Ectodermal cell (in vitro differentiated cells): ENCODE measurements at regions not wholly inside any gene's neighbourhood (a gene's known extent, or its start where the extent isn't known, plus 50 kb on each side); places are given as distances from the start of the nearest gene placed in this dataset.

Experiments
- H3K27ac ChIP-seq: 2 replicates; pipeline ENCODE4 v1.7.0; 2013; ENCODE audit warnings: mild to moderate bottlenecking, low read depth, low read length; ENCODE audit not compliant: insufficient read depth, poor library complexity, severe bottlenecking
- H3K27me3 ChIP-seq: 2 replicates; pipeline ENCODE4 v1.7.0; 2013; ENCODE audit warnings: mild to moderate bottlenecking, low read length; ENCODE audit not compliant: insufficient read depth, control insufficient read depth, poor library complexity, severe bottlenecking
- H3K36me3 ChIP-seq: one replicate; pipeline ENCODE4 v1.7.0; 2013; ENCODE audit warnings: low read length; ENCODE audit not compliant: control insufficient read depth, insufficient read depth
- H3K4me1 ChIP-seq: one replicate; pipeline ENCODE4 v1.7.0; 2013; ENCODE audit warnings: low read length; ENCODE audit not compliant: control insufficient read depth, insufficient read depth
- H3K4me3 ChIP-seq: 2 replicates; pipeline ENCODE4 v1.7.0; 2013; ENCODE audit warnings: low read depth, low read length, control low read depth; ENCODE audit not compliant: insufficient read depth
- H3K9me3 ChIP-seq: 2 replicates; pipeline ENCODE4 v1.7.0; 2013; ENCODE audit warnings: mild to moderate bottlenecking, low read length, moderate library complexity; ENCODE audit not compliant: control insufficient read depth
- WGBS, 2 experiments: methylation state at CpG; one replicate each; pipeline ENCODE4 v1.1.7; 2013; ENCODE audit warnings: missing lambda C conversion rate in 2 of 2; 5-methylcytosine and 5-hydroxymethylcytosine counted together

GRCh38 chr6:94487371-94487770, 1068.0 kb upstream of the EPHA7 start:
- Histone ChIP-seq H3K27me3 (no peaks in the 10 kb centered on the region), H3K9me3 (no peaks in the 10 kb centered on the region), H3K36me3 (no peaks in the 10 kb centered on the region), H3K4me1 (no peaks in the 10 kb centered on the region), H3K4me3 (no peak overlapping the region), H3K27ac (no peak overlapping the region)

- Histone ChIP-seq H3K9me3 (no peaks in the 10 kb centered on the region), H3K36me3 (no peaks in the 10 kb centered on the region), H3K27ac (no peak overlapping the region), H3K27me3 (no peaks in the 10 kb centered on the region), H3K4me3 (no peak overlapping the region), H3K4me1 (no peaks in the 10 kb centered on the region)
- WGBS, 2 experiments, result 81 to 85% methylated on average over 3 of the region's 3 CpGs
These were observed 1059.0 kb upstream of the EPHA7 start for GRCh38 chr6:94478133-94479005.

- no peaks in the 10 kb centered on the region for H3K9me3 ChIP-seq
- no peaks in the 10 kb centered on the region for H3K4me1 ChIP-seq
- H3K36me3 ChIP-seq, result no peaks in the 10 kb centered on the region
- H3K27ac ChIP-seq, result no peak overlapping the region
- H3K27me3 ChIP-seq, result no peaks in the 10 kb centered on the region
- no peak overlapping the region for H3K4me3 ChIP-seq
These were observed 1049.5 kb upstream of the EPHA7 start for GRCh38 chr6:94468830-94469229.

- 47 to 68% methylated on average over 2 of the region's 3 CpGs for WGBS, 2 experiments
- no peak overlapping the region for H3K27ac ChIP-seq
- no peaks in the 10 kb centered on the region for H3K4me1 ChIP-seq
- H3K27me3 ChIP-seq, result no peaks in the 10 kb centered on the region
- H3K9me3 ChIP-seq, result no peaks in the 10 kb centered on the region
- H3K36me3 ChIP-seq, result no peaks in the 10 kb centered on the region
- no peak overlapping the region for H3K4me3 ChIP-seq
These were observed 1044.7 kb upstream of the EPHA7 start for GRCh38 chr6:94464018-94464510.

- Histone ChIP-seq H3K27me3 (no peaks in the 10 kb centered on the region), H3K36me3 (no peaks in the 10 kb centered on the region), H3K4me3 (no peak overlapping the region), H3K27ac (no peak overlapping the region), H3K9me3 (no peaks in the 10 kb centered on the region), H3K4me1 (no peaks in the 10 kb centered on the region)
- 83 to 86% methylated on average over 1 of the region's 1 CpG for WGBS, 2 experiments
These were observed 1043.9 kb upstream of the EPHA7 start for GRCh38 chr6:94463306-94463705.

- no peak overlapping the region for H3K27ac ChIP-seq
- no peak overlapping the region for H3K4me3 ChIP-seq
- H3K4me1 ChIP-seq, result no peaks in the 10 kb centered on the region
- no peaks in the 10 kb centered on the region for H3K27me3 ChIP-seq
- H3K36me3 ChIP-seq, result no peaks in the 10 kb centered on the region
- no peaks in the 10 kb centered on the region for H3K9me3 ChIP-seq
These were observed 1042.9 kb upstream of the EPHA7 start for GRCh38 chr6:94462231-94462630.

- Histone ChIP-seq H3K27me3 (no peaks in the 10 kb centered on the region), H3K36me3 (no peaks in the 10 kb centered on the region), H3K9me3 (no peaks in the 10 kb centered on the region), H3K4me1 (no peaks in the 10 kb centered on the region), H3K4me3 (no peak overlapping the region), H3K27ac (no peak overlapping the region)
- WGBS, 2 experiments, result 83 to 100% methylated on average over 1 of the region's 2 CpGs
These were observed 1036.9 kb upstream of the EPHA7 start for GRCh38 chr6:94456266-94456665.

GRCh38 chr6:94454231-94454630, 1034.9 kb upstream of the EPHA7 start:
- H3K9me3 ChIP-seq, result no peaks in the 10 kb centered on the region
- H3K4me3 ChIP-seq, result no peak overlapping the region
- no peaks in the 10 kb centered on the region for H3K36me3 ChIP-seq
- no peak overlapping the region for H3K27ac ChIP-seq
- H3K27me3 ChIP-seq, result no peaks in the 10 kb centered on the region
- H3K4me1 ChIP-seq, result no peaks in the 10 kb centered on the region
- 86 to 94% methylated on average over 2 of the region's 2 CpGs for WGBS, 2 experiments

GRCh38 chr6:94446120-94446519, 1026.8 kb upstream of the EPHA7 start:
- Histone ChIP-seq H3K4me3 (no peak overlapping the region), H3K9me3 (no peaks in the 10 kb centered on the region), H3K27me3 (no peaks in the 10 kb centered on the region), H3K36me3 (no peaks in the 10 kb centered on the region), H3K27ac (no peak overlapping the region), H3K4me1 (no peaks in the 10 kb centered on the region)
- WGBS, 2 experiments, result 88 to 97% methylated on average over 3 of the region's 3 CpGs

GRCh38 chr6:94443701-94444100, 1024.3 kb upstream of the EPHA7 start:
- 90 to 96% methylated on average over 2 of the region's 2 CpGs for WGBS, 2 experiments
- Histone ChIP-seq H3K27ac (no peak overlapping the region), H3K9me3 (no peaks in the 10 kb centered on the region), H3K4me1 (no peaks in the 10 kb centered on the region), H3K36me3 (no peaks in the 10 kb centered on the region), H3K4me3 (no peak overlapping the region), H3K27me3 (no peaks in the 10 kb centered on the region)
